ENCODE measurements at regions not wholly inside any gene's neighbourhood (a gene's known extent, or its start where the extent isn't known, plus 50 kb on each side); places are given as distances from the start of the nearest gene placed in this dataset.
A peak's percentile ranks its signal among the peaks of the same experiment; 100 is the strongest.

GRCh38 chr4:61068060-61068459 is 132.1 kb upstream of the ADGRL3 start:
- Histone ChIP-seq H3K9me3 (no peaks in the 10 kb centered on the region), H3K4me1 (no peaks in the 10 kb centered on the region), H3K27ac (no peak overlapping the region), H3K27me3 (no peaks in the 10 kb centered on the region), H3K4me3 (no peak overlapping the region), H3K36me3 (no peaks in the 10 kb centered on the region)
- WGBS, 2 donors = 61 to 65% methylated on average over 2 of the region's 2 CpGs
- no peak for TF ChIP-seq POLR2A (IDR thresholded peaks at IDR 0.05)
- no peak for TF ChIP-seq EP300 (IDR thresholded peaks at IDR 0.05)
- no peak for TF ChIP-seq CTCF (IDR thresholded peaks at IDR 0.05)
- DNase-seq (ENCODE audit: low spot score in 2 of 2) = no peak

- 74 to 76% methylated on average over 5 of the region's 5 CpGs for WGBS, 2 donors
Measured at GRCh38 chr4:61068745-61069144, 131.4 kb upstream of the ADGRL3 start.

DNA sequence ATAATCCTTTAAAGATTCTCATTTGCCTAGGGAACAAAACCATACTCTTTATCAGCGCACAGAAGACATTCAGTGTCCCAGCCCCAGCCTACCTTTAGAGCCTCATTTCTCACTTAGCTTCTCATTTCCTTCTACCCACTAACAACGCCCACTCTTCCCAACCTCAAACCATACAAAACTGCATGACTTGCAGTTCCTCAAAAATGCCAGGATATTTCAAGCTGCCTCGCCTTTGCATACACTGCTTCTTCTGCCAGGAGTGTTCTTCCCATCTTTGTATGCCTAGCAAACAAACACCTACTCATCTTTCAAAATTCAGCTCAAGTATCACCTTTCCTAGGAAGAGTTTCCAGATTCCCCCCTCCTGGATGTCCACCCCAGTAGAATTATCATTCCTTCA is 129.9 kb upstream of the ADGRL3 start:
- DNase-seq (ENCODE audit: low spot score in 2 of 2) = no peak

More at GRCh38 chr4:61068745-61069144, 131.4 kb upstream of the ADGRL3 start:
- TF ChIP-seq EP300 (IDR thresholded peaks at IDR 0.05) (peak in 1 of 2 donors; percentile 20), POLR2A (IDR thresholded peaks at IDR 0.05) (no peak)
- no peaks in the 10 kb centered on the region for H3K4me1 ChIP-seq
- no peak for DNase-seq (ENCODE audit: low spot score in 2 of 2)
- no peaks in the 10 kb centered on the region for H3K27me3 ChIP-seq
- no peaks in the 10 kb centered on the region for H3K9me3 ChIP-seq
- no peak overlapping the region for H3K27ac ChIP-seq
- H3K36me3 ChIP-seq = no peaks in the 10 kb centered on the region
- H3K4me3 ChIP-seq = no peak overlapping the region

DNA sequence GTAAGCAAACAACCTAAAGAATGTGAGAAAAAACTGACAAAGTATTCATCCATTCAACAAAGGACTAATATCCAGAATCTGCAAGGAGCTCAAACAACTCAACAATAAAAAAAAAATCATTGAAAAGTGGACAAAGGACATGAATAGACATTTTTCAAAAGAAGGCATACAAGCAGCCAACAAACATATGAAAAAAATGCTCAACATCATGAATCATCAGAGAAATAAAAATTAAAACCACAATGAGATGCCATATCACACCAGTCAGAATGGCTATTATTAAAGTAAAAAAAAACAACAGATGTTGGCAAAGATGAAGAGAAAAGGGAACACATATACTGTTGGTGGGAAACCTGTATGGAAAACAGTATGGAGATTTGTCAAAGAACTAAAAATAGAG is 120.7 kb upstream of the ADGRL3 start:
- Histone ChIP-seq H3K27me3 (no peaks in the 10 kb centered on the region), H3K4me1 (no peaks in the 10 kb centered on the region), H3K36me3 (no peaks in the 10 kb centered on the region), H3K27ac (no peak overlapping the region), H3K9me3 (no peaks in the 10 kb centered on the region), H3K4me3 (no peak overlapping the region)
- TF ChIP-seq EP300 (IDR thresholded peaks at IDR 0.05) (no peak), CTCF (IDR thresholded peaks at IDR 0.05) (no peak), POLR2A (IDR thresholded peaks at IDR 0.05) (no peak)
- no peak for DNase-seq (ENCODE audit: low spot score in 2 of 2)

More for the DNA sequence above, 129.9 kb upstream of the ADGRL3 start:
- no peaks in the 10 kb centered on the region for H3K9me3 ChIP-seq
- H3K4me1 ChIP-seq = no peaks in the 10 kb centered on the region
- no peak overlapping the region for H3K27ac ChIP-seq
- WGBS, 2 donors = 83 to 89% methylated on average over 3 of the region's 3 CpGs
- no peaks in the 10 kb centered on the region for H3K27me3 ChIP-seq
- no peak for TF ChIP-seq EP300 (IDR thresholded peaks at IDR 0.05)
- no peak overlapping the region for H3K4me3 ChIP-seq
- H3K36me3 ChIP-seq = no peaks in the 10 kb centered on the region

DNA sequence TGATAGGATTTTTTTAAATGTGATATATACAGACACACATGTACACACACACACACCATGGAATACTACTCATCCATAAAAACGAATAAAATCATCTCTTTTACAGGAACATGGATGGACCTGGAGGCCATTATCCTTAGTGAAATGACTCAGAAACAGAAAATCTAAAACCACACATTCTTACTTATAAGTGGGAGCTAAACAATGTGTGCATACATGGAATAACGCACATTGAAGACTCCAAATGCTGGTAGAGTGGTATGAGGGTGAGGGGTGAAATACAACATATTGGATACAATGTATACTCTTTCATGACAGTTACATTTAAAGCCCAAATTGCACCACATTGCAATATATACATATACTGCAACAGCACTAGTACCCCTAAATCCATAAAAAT is 120.2 kb upstream of the ADGRL3 start:
- Histone ChIP-seq H3K9me3 (no peaks in the 10 kb centered on the region), H3K36me3 (no peaks in the 10 kb centered on the region), H3K27me3 (no peaks in the 10 kb centered on the region), H3K4me1 (no peaks in the 10 kb centered on the region), H3K27ac (no peak overlapping the region), H3K4me3 (no peak overlapping the region)
- no peak for TF ChIP-seq POLR2A (IDR thresholded peaks at IDR 0.05)
- TF ChIP-seq EP300 (IDR thresholded peaks at IDR 0.05) = no peak
- no peak for TF ChIP-seq CTCF (IDR thresholded peaks at IDR 0.05)
- WGBS, 2 donors = 86 to 94% methylated on average over 2 of the region's 2 CpGs
- DNase-seq (ENCODE audit: low spot score in 2 of 2) = no peak

DNA sequence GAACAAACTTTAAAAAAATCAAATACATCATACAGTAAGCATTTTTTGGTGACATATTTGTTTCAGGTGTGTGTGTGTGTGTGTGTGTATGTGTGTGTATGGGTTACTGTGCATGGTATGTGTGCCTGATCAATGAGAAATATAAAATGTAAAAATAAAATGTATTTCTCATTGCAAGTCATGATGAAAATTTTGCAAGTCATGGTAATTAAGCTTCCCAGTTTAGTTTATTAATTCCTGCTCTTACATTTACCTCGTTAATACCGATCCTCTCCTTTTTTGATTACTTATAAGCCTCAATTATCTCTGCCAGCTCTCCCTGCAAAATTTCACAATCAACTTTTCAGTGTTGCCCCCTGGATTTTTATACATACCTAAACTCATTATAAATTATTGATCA is 114.6 kb upstream of the ADGRL3 start:
- WGBS, 2 donors = 85 to 90% methylated on average over 2 of the region's 2 CpGs
- H3K36me3 ChIP-seq = no peaks in the 10 kb centered on the region
- H3K27ac ChIP-seq = no peak overlapping the region
- H3K4me3 ChIP-seq = no peak overlapping the region
- no peaks in the 10 kb centered on the region for H3K9me3 ChIP-seq
- H3K27me3 ChIP-seq = no peaks in the 10 kb centered on the region
- no peak for TF ChIP-seq EP300 (IDR thresholded peaks at IDR 0.05)
- TF ChIP-seq CTCF (IDR thresholded peaks at IDR 0.05) = no peak
- TF ChIP-seq POLR2A (IDR thresholded peaks at IDR 0.05) = no peak
- DNase-seq (ENCODE audit: low spot score in 2 of 2) = no peak
- no peaks in the 10 kb centered on the region for H3K4me1 ChIP-seq

Measured in tibial nerve (tissue), 4 donors.